GM18517 (cell line): ENCODE measurements at regions not wholly inside any gene's neighbourhood (a gene's known extent, or its start where the extent isn't known, plus 50 kb on each side); places are given as distances from the start of the nearest gene placed in this dataset.

ENCODE experiments used
- ATAC-seq: cut with Tn5 transposase; IDR thresholded peaks from one replicate; pipeline ENCODE4 v1.9.1; 2021; ENCODE audit warnings: mild to moderate bottlenecking, moderate library complexity; ENCODE audit not compliant: unreplicated experiment

DNA sequence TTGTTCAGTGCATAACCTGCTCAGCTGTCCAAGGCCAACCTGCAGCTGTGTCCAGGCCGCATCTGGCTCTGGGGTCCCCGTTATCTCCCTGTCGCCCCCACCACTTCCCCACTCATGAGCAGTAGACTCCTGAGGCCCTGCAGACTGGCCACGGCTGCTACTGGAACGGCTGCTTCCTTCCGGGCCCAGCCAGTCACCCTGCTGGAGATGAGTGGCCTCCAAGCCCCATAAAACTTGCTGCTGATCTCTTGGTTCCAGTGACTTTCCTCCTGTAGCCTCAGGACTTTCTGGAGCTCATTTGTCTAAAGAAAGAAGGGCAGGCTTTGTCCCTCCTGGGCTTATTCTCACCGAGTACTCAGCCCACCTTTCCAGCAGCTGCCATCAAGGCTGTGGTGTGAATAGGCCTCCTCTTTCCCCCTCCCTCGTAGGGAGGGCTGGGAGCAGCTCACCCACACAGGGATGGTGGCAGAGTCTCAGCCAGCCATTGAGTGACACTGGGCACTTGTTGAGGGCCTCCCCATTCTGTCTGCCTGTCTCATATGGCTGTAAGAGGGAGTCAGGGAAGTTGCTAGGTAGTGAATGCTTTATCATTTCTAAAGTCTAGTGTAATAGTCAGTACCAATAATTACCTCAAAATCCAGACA, 257.3 kb downstream of the MYCN start:
- ATAC-seq: no peak

DNA sequence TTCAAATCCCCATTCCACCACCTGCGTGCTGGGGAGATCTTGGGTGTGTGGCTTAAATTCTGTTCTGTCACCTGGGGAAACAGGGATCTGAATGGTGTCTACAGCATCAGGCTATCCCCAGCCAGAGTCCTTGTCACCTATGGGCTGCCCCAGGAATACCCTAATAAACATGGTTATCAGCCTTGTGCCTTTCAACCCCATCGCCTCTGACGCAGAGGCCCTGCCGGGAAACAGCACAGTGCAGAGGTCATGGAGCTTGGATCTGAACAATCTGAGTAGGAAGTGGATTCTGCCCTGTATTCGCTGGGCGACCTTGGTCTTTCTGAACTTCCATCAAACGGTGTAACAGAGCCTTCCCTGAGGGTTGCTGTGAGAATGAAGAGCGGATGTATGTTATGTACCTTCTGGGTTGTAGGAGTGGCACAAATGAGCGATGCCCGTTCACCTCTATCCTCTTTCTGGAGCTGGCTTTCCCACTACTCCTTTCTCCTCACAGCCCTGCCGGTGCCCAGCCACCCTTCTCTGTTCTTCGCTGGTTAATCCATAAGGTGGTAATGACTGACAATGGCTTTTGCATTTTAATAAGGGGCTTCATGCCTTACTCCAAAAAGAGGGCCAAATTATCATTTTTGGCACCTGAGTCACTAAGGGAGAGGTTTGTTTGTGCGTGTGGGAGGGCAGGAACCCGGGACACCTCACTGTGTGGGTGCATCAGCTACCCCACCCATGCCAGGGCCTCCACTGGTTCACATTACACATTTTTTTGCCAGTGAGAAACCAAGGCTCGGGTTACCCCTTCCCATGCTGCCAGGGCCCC, 256.5 kb downstream of the MYCN start:
- no peak for ATAC-seq

DNA sequence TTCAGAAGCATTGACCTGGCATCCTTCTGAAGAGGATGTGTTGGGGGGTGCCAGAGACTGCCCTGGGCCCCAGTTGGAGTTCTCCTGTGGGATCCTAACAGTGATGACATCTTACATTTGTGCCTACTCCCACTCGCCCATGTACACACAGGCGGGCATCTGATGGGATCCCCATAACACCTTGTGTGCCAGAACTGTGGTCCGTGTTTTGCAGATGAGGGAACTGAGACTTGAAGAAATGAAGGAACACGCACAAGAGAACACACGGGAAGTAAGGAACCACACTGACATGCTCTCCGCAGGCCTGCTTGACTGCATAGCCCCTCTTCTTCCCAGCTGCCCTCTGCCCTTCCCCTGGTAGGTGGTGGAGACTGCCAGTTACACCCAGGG, 255.3 kb downstream of the MYCN start:
- no peak for ATAC-seq

DNA sequence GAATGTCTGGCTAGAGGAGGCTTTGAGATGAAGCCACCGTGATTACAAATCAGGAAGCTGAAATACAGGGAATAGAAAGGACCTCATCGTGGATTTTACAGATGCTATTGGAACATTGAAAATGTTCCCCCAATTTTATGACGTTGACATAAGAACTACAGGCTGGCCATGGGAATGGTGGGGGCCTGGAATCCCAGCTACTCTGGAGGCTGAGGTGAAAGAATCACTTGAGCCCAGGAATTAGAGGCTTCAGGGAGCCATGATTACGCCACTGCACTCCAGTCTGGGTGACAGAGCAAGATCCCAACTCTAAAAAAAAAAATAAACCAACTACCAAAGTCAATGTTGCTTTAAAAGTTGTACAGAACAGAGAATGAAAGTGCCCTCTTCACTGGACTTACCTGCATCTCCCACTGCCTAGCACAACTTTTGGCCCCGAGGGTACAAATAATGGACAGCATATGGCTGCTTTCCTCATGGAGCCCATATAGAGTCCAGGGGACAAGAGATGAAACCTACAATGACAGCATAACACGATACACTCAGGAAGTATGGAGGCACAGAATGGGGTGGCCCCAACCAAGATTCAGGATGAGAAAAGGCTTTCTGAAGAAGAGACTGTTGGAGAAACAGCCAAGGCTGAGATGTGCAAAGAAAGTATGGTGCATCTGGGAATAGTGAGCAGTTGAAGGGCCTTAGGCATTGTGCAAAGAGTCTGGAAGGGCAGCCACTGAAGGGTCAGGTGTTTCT, 254.8 kb downstream of the MYCN start:
- ATAC-seq: no peak

DNA sequence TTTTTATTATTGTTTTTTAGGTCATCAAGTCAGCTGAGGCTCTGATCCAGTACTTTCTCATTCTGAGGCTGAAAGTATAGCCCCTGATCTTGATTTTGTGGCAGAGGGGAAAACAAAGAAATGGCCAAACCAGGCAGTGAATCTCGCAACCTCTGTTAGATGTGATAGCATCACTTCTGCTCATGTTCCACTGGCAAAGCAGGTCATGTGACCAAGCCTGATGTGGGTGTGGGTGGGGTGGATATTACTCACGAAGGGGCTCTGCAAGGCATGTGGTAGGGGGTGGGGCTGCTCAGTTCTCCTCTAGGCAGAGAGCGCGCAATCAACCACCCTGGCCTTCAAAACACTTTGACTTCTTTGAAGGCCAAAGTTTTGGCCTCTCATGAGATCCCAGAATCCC, 254.2 kb downstream of the MYCN start:
- no peak for ATAC-seq

DNA sequence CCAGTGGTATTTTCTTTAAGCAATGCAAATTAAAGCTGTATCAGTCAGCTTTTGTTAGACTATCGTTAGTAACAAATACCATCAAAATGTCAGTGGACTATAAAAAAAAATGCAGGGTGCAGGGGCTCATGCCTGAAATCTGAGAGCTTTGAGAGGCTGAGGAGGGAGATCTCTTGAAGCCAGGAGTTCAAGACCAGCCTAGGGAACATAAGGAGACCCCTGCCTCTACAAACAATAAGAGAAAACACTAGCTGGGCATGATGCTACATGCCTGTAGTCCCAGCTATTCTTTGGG, 253.7 kb downstream of the MYCN start:
- no peak for ATAC-seq

DNA sequence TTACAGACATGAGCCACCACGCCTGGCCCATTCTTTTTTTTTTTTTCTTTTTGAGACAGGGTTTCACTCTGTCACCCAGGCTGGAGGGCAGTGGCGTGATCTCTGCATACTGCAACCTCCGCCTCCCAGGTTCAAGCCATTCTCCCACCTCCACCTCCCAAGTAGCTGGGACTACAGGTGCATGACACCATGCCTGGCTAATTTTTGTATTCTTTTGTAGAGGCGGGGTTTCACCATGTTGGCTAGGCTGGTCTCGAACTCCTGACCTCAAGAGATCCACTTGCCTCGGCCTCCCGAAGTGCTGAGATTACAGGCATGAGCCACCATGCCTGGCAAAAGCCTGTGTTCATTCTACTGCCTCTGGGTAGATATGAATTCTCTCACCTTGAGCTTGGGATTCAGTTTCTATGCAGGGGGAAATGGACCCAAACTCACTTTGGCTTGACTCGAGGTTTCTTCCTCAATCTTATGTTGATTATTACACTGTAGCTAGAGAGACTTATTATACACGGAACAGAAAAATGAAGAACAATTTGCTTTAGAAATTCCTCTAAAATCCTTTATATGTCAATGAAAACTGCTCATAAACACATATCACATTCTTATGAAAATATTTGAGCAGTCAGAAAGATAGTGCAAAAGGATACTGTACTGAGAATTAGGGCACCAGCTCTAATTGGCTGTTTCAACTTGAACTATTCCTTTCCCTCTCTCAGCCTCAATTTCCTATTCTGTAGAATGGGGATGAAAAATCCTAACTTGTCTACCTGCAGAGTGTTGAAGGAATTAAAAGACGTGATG, 252.3 kb downstream of the MYCN start:
- no peak for ATAC-seq

DNA sequence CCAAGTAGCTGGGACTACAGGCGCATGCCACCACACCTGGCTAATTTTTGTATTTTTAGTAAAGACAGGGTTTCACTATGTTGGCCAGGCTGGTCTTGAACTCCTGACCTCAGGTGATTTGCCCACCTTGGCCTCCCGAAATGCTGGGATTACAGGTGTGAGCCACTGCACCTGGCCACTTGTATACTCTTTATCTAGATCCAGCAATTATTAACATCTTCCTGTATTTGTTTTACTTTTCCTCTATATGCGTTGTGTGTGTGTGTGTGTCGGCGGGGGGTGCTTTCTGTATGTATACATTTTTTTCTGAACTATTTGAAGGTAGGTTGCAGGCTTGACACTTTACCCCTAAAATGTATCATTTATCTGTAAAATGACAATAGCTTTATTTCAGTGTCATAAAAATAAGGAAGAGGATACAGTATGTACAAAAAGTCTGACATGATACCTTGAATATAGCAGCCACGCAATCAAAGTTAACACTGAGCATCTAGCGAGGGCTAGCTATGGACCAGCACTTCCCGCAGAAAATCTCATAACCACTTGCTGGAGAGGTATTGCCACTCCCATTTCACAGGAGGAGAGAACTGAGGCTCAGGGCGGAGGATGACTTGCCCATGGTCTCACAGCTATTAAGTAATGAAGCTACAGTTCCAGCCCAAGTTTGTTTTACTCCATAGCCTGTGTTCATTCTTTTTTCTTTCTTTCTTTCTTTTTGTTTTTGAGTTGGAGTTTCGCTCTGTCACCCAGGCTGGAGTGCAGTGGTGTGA, 251.3 kb downstream of the MYCN start:
- no peak for ATAC-seq

DNA sequence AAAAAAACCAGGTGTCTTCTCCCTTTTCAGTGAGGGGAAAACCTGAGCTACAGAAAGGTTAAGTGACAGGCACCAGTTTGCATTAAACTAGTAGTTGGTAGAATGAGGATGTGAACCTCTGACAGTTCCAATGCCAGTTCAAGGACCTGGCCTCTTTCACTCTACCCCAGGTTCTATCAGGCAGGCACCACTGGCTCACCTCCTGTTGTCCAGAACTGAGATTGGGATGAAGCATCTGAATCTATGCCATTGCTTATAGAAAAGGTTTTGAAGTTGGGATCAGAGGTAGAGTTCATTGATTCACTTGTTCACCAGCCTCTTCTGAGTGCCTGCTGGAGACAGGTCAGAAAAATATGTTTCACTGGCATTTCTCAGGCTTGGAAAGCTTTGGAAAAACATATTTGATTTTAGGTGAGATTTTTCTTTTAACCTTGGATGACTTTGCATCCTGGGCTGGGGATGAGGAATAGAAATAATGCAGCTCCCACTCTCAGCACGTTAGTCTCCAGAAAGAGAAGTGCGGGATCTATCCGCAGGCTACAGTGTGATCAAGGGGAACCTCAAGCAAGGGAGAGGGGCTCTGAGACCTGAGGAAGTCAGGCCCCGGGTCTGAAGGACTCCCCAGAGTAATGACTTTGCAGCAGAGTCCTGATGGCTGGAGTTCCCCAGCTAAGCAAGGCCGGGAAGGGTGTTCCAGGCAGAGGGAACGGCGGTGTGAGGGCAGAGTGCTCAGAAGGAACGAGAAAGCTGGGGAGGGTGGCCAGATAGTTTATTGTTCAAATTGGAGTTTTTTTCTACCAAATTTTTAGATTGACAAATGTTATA, 250.3 kb downstream of the MYCN start:
- no peak for ATAC-seq

DNA sequence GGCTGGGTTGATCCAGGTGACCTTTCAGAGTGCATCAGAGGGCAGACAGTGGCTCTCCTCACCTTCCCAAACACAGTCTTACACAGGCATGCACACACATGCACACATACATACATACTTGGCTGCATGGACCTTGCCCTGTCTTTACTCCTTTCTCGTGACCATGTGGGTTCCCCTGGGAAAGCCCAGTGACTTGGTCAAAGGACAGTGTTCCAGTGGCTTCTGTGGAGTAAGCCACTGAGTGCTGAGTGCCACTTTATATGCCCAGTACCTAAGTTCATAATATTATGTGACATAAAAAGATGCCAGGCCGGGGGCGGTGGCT, 249.4 kb downstream of the MYCN start:
- no peak for ATAC-seq

DNA sequence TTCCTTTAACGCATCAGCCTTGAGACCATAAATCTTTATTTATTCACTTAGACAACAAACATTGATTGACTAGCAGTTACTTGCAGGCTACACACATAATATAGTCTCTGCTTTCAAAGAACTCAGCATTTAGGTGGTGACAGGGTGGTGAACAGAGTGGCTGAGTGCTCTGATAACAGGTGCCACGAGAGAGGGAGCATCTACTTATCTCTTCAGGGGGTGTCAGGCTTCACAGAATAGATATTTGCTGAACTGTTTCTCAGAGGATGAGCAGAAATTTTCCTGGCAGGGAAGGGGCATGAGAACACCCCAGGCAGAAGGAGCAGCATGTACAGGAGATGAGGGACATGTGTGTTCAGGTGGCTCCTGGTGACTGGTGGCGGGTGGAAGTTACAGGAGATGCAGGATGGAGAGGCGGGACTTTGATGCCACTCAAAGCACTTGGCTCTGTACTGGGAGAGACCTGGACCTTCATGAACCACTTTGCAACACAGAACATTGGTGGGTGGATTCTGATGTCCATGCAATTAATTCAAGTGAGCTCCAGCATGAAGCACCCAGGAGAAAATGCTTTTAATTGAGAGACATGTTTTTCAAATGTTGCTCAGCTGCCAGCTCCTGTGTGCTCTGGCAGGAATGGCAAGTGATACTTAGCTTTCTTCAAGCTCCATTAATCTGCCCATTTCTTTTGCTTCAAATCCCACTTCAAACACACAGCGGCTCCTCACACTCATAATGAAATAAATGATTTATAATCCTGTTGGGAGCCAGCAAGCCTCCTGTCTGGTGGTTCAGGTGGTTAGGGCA, 248.9 kb downstream of the MYCN start:
- no peak for ATAC-seq

DNA sequence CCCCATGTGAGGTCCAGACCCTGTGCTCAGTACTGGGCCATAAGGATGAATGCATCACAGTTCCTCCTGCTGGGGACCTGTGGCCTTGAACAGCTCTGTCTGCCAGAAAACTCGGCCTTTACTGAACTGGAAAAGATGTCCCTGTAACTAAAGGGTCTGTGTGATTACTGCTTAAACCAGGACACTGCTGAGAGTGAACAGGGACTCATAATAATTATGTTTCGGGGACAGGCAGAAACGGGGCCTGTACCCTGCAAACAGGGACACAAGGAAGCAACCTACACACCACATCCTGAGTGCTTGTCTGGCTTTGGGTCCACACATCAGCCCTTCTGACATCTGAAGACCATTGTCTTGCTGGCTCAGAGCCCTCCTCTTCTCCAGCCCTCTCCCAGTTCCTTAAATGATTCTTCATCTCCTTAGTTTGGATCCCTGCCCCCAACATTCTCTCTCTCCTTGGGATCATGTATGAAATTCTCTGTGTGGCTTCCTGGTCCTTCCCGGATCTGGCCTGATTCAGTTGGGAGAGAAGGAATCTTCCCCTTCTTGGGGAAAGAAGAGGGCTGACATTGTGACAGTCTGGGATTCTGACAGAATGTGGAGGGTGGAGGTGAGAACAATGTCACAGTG, 248.0 kb downstream of the MYCN start:
- ATAC-seq: no peak

DNA sequence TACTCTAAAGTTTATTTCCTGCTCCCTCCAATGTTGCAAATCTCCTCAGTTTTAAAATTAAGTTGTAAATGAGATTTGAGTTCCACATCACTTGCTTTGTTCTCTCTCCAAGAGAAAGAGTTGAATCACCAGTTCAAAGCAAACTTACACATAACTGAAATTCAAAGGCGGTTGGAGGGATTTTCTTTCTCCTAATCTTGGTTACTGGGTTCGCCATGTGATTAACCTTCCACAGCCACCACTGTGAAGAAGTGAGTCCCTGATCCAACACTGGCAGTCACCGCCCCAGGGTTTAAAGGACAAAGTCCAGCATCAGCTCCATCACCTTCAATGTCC, 247.1 kb downstream of the MYCN start:
- no peak for ATAC-seq

DNA sequence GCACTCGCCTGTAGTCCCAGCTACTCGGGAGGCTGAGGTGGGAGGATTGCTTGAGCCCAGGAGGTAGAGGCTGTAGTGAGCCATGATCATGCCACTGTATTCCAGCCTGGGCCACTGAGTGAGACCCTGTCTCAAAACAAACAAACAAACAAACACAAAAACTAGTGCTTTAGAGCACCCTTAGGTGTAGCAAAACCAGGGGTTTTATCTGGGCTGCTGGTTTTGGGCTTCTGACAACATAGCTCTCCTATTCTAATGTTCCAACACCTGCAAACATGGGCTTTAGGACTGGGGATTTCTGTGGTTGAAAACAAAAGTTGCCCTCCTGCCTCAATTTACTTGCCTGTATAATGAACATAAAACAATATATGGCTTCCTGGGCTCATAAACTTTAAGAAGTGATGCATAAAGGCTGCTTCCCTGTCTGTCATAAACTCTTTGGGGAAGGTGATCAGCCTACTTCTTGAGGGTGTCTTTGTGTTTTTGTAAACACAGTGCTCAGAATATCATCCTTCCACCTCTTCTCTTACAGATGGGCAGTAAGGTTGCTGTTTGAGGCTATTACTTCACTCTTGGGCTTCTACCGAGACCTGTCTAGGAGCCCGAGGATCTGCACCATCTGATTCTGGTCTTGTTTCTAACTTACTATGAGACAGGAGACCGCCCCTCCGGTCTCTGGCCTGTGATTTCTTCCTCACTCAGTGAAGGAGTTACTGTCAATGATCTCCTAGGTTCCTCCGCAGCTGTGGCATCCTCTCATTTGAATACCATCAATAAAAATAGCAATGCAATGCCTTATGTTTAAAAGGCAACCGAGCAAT, 246.5 kb downstream of the MYCN start:
- ATAC-seq: no peak

DNA sequence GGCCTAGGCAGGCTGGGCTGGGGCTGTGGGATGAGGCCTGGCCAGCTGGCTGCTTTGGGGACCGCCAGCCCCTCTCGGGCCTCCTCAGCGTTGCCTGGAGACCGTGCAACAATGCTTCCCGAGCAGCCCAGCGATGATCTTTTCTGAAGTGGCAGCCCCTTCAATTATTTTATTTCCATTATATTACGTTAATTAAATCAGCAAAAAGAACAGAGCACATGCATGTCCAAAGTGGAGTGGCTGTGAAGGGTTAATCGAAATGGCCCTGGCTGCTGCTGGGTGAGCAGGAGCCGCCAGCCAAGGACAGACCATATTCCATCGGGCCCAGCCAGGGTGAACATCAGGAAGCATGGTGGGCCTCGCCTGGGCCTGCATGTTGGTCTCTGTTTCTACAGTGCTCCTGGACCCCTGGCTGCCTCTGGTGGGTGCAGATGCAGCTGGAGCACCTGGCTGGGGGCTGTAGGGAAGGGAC, 245.5 kb downstream of the MYCN start:
- no peak for ATAC-seq

DNA sequence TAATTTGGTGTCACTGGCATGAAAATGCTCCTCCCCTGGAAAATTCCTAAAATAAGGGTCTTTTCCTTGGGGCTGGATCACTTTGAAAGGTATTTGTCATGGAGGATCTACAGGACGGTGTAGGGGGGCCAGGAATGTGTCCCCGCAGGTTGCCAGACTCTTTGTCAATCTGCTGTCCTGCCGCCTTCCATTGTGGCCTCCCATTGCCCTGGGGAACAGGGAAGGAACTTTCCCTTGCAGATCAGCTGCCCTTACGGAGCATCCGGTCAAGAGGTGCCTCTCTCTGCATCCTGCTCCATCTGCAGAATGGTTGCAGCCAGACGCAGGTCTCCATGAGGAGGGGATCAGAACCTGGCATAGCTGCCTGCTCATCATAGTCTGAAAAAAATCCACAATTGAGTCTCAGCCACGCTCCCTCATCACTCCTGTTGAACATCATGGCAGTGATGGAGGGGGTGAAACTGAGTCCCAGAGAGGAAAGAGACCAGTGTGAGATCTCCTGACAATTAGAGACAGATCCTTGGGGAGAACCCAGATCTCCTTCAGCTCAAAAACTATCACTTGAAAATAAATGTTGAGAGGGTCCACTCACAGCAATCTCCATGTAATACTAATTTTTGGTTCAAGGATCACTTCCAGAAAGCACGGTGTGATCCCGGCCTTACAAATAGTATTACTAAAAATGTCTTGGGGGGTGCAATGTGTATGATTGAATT, 244.8 kb downstream of the MYCN start:
- no peak for ATAC-seq

DNA sequence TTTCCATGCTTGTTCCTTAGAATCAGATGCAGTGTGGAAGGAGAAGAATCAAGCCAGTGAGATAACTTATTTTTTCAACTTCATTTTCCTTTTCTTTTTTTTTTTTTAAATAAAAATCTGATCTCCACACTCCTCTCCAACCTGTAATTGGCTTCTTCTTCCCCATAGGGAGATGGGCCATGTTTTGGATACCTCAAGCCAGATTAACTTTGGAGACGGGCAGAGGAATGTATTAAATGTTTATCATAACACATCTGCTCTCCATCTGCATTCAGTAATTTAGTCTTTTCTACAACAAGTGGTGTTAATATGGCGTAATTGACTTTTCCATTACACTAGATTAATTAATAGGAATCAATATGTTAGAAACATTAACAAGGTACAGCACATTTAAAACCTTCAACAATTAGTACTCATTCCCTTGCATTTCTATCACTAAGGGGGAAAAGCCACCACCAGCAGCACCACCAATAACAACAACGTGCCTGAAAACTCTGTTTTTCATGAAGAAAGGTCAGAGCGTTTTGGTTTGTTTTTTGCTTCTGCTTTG, 244.1 kb downstream of the MYCN start:
- no peak for ATAC-seq
